ENCODE measurements at regions not wholly inside any gene's neighbourhood (a gene's known extent, or its start where the extent isn't known, plus 50 kb on each side); places are given as distances from the start of the nearest gene placed in this dataset.
"Not testable (repeated sequence)": the region's sequence is repeated elsewhere in the genome, so short reads cannot be mapped to it uniquely, and the experiment has no call there.

- not testable (repeated sequence) for H3K27me3 Mint-ChIP-seq (ENCODE audit: unreplicated experiment); H3K36me3 Mint-ChIP-seq (ENCODE audit: unreplicated experiment)
These were observed 105.1 kb downstream of the TNFRSF13B start for GRCh38 chr17:16866841-16867240.

GRCh38 chr17:16866436-16866835 is 105.5 kb downstream of the TNFRSF13B start:
- TF ChIP-seq CTCF (IDR thresholded peaks at IDR 0.05; ENCODE audit: partially characterized antibody, unreplicated experiment) = no peak
- no peak overlapping the region for H3K4me3 Mint-ChIP-seq (ENCODE audit: unreplicated experiment)
- H3K27me3 Mint-ChIP-seq (ENCODE audit: unreplicated experiment) = peaks cover 6% of the 10 kb centered on the region
- H3K4me1 Mint-ChIP-seq (ENCODE audit: low read depth, unreplicated experiment) = no peaks in the 10 kb centered on the region
- H3K36me3 Mint-ChIP-seq (ENCODE audit: unreplicated experiment) = no peaks in the 10 kb centered on the region
- no peak for DNase-seq
- H3K9me3 Mint-ChIP-seq (ENCODE audit: unreplicated experiment) = peaks cover 5% of the 10 kb centered on the region
- no peak overlapping the region for H3K27ac Mint-ChIP-seq (ENCODE audit: unreplicated experiment)

More at GRCh38 chr17:16866841-16867240, 105.1 kb downstream of the TNFRSF13B start:
- not testable (repeated sequence) for H3K9me3 Mint-ChIP-seq (ENCODE audit: unreplicated experiment); H3K4me3 Mint-ChIP-seq (ENCODE audit: unreplicated experiment); H3K27ac Mint-ChIP-seq (ENCODE audit: unreplicated experiment); DNase-seq; H3K4me1 Mint-ChIP-seq (ENCODE audit: low read depth, unreplicated experiment)

- not testable (repeated sequence) for H3K4me3 Mint-ChIP-seq (ENCODE audit: unreplicated experiment); H3K36me3 Mint-ChIP-seq (ENCODE audit: unreplicated experiment); H3K9me3 Mint-ChIP-seq (ENCODE audit: unreplicated experiment); DNase-seq; H3K27me3 Mint-ChIP-seq (ENCODE audit: unreplicated experiment); H3K27ac Mint-ChIP-seq (ENCODE audit: unreplicated experiment); H3K4me1 Mint-ChIP-seq (ENCODE audit: low read depth, unreplicated experiment)
These were observed 106.2 kb downstream of the TNFRSF13B start for GRCh38 chr17:16865704-16866103.

- not testable (repeated sequence) for H3K27ac Mint-ChIP-seq (ENCODE audit: unreplicated experiment); H3K36me3 Mint-ChIP-seq (ENCODE audit: unreplicated experiment); DNase-seq; H3K27me3 Mint-ChIP-seq (ENCODE audit: unreplicated experiment); H3K9me3 Mint-ChIP-seq (ENCODE audit: unreplicated experiment); H3K4me1 Mint-ChIP-seq (ENCODE audit: low read depth, unreplicated experiment); H3K4me3 Mint-ChIP-seq (ENCODE audit: unreplicated experiment)
These were observed 106.8 kb downstream of the TNFRSF13B start for GRCh38 chr17:16865077-16865613.

GRCh38 chr17:16864462-16865076 is 107.3 kb downstream of the TNFRSF13B start:
- H3K27ac Mint-ChIP-seq (ENCODE audit: unreplicated experiment); H3K4me3 Mint-ChIP-seq (ENCODE audit: unreplicated experiment); H3K9me3 Mint-ChIP-seq (ENCODE audit: unreplicated experiment); H3K36me3 Mint-ChIP-seq (ENCODE audit: unreplicated experiment); H3K4me1 Mint-ChIP-seq (ENCODE audit: low read depth, unreplicated experiment); H3K27me3 Mint-ChIP-seq (ENCODE audit: unreplicated experiment); DNase-seq: not testable (repeated sequence)

GRCh38 chr17:16861152-16861551 is 110.8 kb downstream of the TNFRSF13B start:
- H3K4me1 Mint-ChIP-seq (ENCODE audit: low read depth, unreplicated experiment); H3K4me3 Mint-ChIP-seq (ENCODE audit: unreplicated experiment); H3K27me3 Mint-ChIP-seq (ENCODE audit: unreplicated experiment); H3K36me3 Mint-ChIP-seq (ENCODE audit: unreplicated experiment); H3K27ac Mint-ChIP-seq (ENCODE audit: unreplicated experiment); H3K9me3 Mint-ChIP-seq (ENCODE audit: unreplicated experiment); DNase-seq: not testable (repeated sequence)

- H3K4me3 Mint-ChIP-seq (ENCODE audit: unreplicated experiment); H3K9me3 Mint-ChIP-seq (ENCODE audit: unreplicated experiment); H3K27me3 Mint-ChIP-seq (ENCODE audit: unreplicated experiment): not testable (repeated sequence)
These were observed 111.5 kb downstream of the TNFRSF13B start for GRCh38 chr17:16860467-16860866.

GRCh38 chr17:16859515-16859914 is 112.4 kb downstream of the TNFRSF13B start:
- DNase-seq; H3K9me3 Mint-ChIP-seq (ENCODE audit: unreplicated experiment); H3K27me3 Mint-ChIP-seq (ENCODE audit: unreplicated experiment); H3K27ac Mint-ChIP-seq (ENCODE audit: unreplicated experiment); H3K36me3 Mint-ChIP-seq (ENCODE audit: unreplicated experiment); H3K4me1 Mint-ChIP-seq (ENCODE audit: low read depth, unreplicated experiment); H3K4me3 Mint-ChIP-seq (ENCODE audit: unreplicated experiment): not testable (repeated sequence)

More at GRCh38 chr17:16860467-16860866, 111.5 kb downstream of the TNFRSF13B start:
- not testable (repeated sequence) for H3K27ac Mint-ChIP-seq (ENCODE audit: unreplicated experiment); DNase-seq; H3K36me3 Mint-ChIP-seq (ENCODE audit: unreplicated experiment); H3K4me1 Mint-ChIP-seq (ENCODE audit: low read depth, unreplicated experiment)

- not testable (repeated sequence) for H3K4me1 Mint-ChIP-seq (ENCODE audit: low read depth, unreplicated experiment); H3K27me3 Mint-ChIP-seq (ENCODE audit: unreplicated experiment); DNase-seq; H3K4me3 Mint-ChIP-seq (ENCODE audit: unreplicated experiment); H3K27ac Mint-ChIP-seq (ENCODE audit: unreplicated experiment); H3K36me3 Mint-ChIP-seq (ENCODE audit: unreplicated experiment); H3K9me3 Mint-ChIP-seq (ENCODE audit: unreplicated experiment)
These were observed 114.2 kb downstream of the TNFRSF13B start for GRCh38 chr17:16857746-16858145.

- not testable (repeated sequence) for H3K9me3 Mint-ChIP-seq (ENCODE audit: unreplicated experiment); H3K4me3 Mint-ChIP-seq (ENCODE audit: unreplicated experiment); H3K27ac Mint-ChIP-seq (ENCODE audit: unreplicated experiment)
These were observed 115.1 kb downstream of the TNFRSF13B start for GRCh38 chr17:16856846-16857245.

GRCh38 chr17:16856171-16856570 is 115.7 kb downstream of the TNFRSF13B start:
- not testable (repeated sequence) for H3K36me3 Mint-ChIP-seq (ENCODE audit: unreplicated experiment); H3K27me3 Mint-ChIP-seq (ENCODE audit: unreplicated experiment); H3K9me3 Mint-ChIP-seq (ENCODE audit: unreplicated experiment); H3K4me1 Mint-ChIP-seq (ENCODE audit: low read depth, unreplicated experiment)
- H3K4me3 Mint-ChIP-seq (ENCODE audit: unreplicated experiment) = peak overlapping the region; percentile 34
- DNase-seq = peak; percentile 41
- H3K27ac Mint-ChIP-seq (ENCODE audit: unreplicated experiment) = peak overlapping the region; percentile 77

More at GRCh38 chr17:16856846-16857245, 115.1 kb downstream of the TNFRSF13B start:
- DNase-seq; H3K27me3 Mint-ChIP-seq (ENCODE audit: unreplicated experiment); H3K4me1 Mint-ChIP-seq (ENCODE audit: low read depth, unreplicated experiment); H3K36me3 Mint-ChIP-seq (ENCODE audit: unreplicated experiment): not testable (repeated sequence)

- H3K4me3 Mint-ChIP-seq (ENCODE audit: unreplicated experiment); H3K36me3 Mint-ChIP-seq (ENCODE audit: unreplicated experiment); H3K9me3 Mint-ChIP-seq (ENCODE audit: unreplicated experiment); H3K4me1 Mint-ChIP-seq (ENCODE audit: low read depth, unreplicated experiment); H3K27me3 Mint-ChIP-seq (ENCODE audit: unreplicated experiment); DNase-seq; H3K27ac Mint-ChIP-seq (ENCODE audit: unreplicated experiment): not testable (repeated sequence)
These were observed 117.3 kb downstream of the TNFRSF13B start for GRCh38 chr17:16854636-16855035.

Measured in glutamatergic neuron (in vitro differentiated cells).